Aorta (tissue), 5 donors: ENCODE measurements at regions not wholly inside any gene's neighbourhood (a gene's known extent, or its start where the extent isn't known, plus 50 kb on each side); places are given as distances from the start of the nearest gene placed in this dataset.
A peak's percentile ranks its signal among the peaks of the same experiment; 100 is the strongest.

Experiments used
- ATAC-seq: fragments of 200-7000 bp; cut with Tn5 transposase; one replicate; pipeline ENCODE4 v1.9.1; 2022; ENCODE audit warnings: moderate library complexity; ENCODE audit not compliant: low FRiP score
- DNase-seq, 2 donors: peaks; one replicate each; pipeline ENCODE4 v3.0.0-alpha.2; 2020
- H3K27ac ChIP-seq, 2 donors: one replicate each; pipeline ENCODE4 v1.5.1; 2013; ENCODE audit warnings: low read length in 2 of 2, mild to moderate bottlenecking in 2 of 2, moderate library complexity in 2 of 2, control low read depth in 1 of 2, inconsistent platforms in 1 of 2, low read depth in 1 of 2
- H3K27me3 ChIP-seq, 2 donors: one replicate each; pipeline ENCODE4 v1.6.1; 2013; ENCODE audit warnings: control low read depth in 1 of 2, low read length in 1 of 2, mild to moderate bottlenecking in 1 of 2, moderate library complexity in 1 of 2; ENCODE audit not compliant: insufficient read depth in 2 of 2, control insufficient read depth in 1 of 2
- H3K36me3 ChIP-seq, 2 donors: one replicate each; pipeline ENCODE4 v1.6.1; 2013; ENCODE audit warnings: control low read depth in 1 of 2, low read length in 1 of 2, mild to moderate bottlenecking in 1 of 2; ENCODE audit not compliant: insufficient read depth in 2 of 2, control insufficient read depth in 1 of 2
- H3K4me1 ChIP-seq, 2 donors: one replicate each; pipeline ENCODE4 v1.6.1; 2013; ENCODE audit warnings: low read length in 2 of 2, control low read depth in 1 of 2, mild to moderate bottlenecking in 1 of 2, moderate library complexity in 1 of 2; ENCODE audit not compliant: insufficient read depth in 2 of 2, control insufficient read depth in 1 of 2
- H3K4me3 ChIP-seq, 2 donors: one replicate each; pipeline ENCODE4 v1.5.1; 2013; ENCODE audit warnings: low read length in 2 of 2, control low read depth in 1 of 2, mild to moderate bottlenecking in 1 of 2
- H3K9me3 ChIP-seq: one replicate; pipeline ENCODE4 v1.6.1; 2013; ENCODE audit warnings: mild to moderate bottlenecking, low read length; ENCODE audit not compliant: control insufficient read depth
- WGBS, 2 donors: extraction: QIAGEN DNeasy Blood & Tissue Kit; methylation state at CpG; one replicate each; pipeline ENCODE4 v1.1.7; 2013; 5-methylcytosine and 5-hydroxymethylcytosine counted together
- intact Hi-C, 2 donors: fragments of 100-400 bp; cut with DNase I; formaldehyde crosslinking; loops; one replicate each; pipeline versions ENCODE4 v1.14.2 to v1.15.0; 2022
- donor health status: healthy with polysubstance abuse.
- donor health status: Bipolar disorder and iron deficiency.
- donor health status: DM: no; HTN: no; CAD: no.
- donor health status: DM: no; HTN: no; CAD: no.
- donor health status: DM: yes; HTN: yes; CAD: no.

- intact Hi-C loops: no loop called here
- Histone ChIP-seq H3K4me1 (no peaks in the 10 kb centered on the region), H3K9me3 (no peaks in the 10 kb centered on the region), H3K27me3 (no peaks in the 10 kb centered on the region), H3K36me3 (no peaks in the 10 kb centered on the region), H3K27ac (no peak overlapping the region), H3K4me3 (no peak overlapping the region)
- DNase-seq (no peak), ATAC-seq (no peak)
- WGBS, 2 donors: 28 to 56% methylated on average over 3 of the region's 3 CpGs
Measured at GRCh38 chrX:39886282-39886681, 211.5 kb downstream of the BCOR start.

DNA sequence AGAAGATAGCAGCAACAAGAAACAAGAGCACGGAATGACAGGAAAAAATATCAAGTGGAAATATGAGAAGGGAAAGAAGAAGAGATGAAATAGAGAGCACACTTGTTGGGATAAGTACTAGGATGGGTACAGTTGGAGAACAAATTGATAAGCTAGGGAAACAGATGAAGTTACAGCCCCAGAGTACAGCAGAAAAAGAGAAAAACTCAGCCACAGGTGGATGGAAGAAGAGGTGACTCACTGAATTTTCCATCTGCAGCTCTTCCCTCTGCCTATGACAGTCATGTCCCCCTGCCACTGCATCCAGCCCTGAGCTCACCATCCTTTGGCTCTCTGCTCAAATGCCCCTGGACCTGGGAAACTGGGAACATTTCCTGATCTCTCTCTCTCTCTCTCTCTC lies 209.0 kb downstream of the BCOR start:
- intact Hi-C loops: no loop called here

GRCh38 chrX:39889704-39890103 lies 208.1 kb downstream of the BCOR start:
- no peak overlapping the region for H3K27ac ChIP-seq
- intact Hi-C loops: no loop called here
- ATAC-seq (no peak), DNase-seq (no peak)
- no peaks in the 10 kb centered on the region for H3K27me3 ChIP-seq
- H3K9me3 ChIP-seq: no peaks in the 10 kb centered on the region
- H3K4me3 ChIP-seq: no peak overlapping the region
- no peaks in the 10 kb centered on the region for H3K4me1 ChIP-seq
- 67 to 100% methylated on average over 1 of the region's 1 CpG for WGBS, 2 donors
- H3K36me3 ChIP-seq: no peaks in the 10 kb centered on the region

More for the DNA sequence above, 209.0 kb downstream of the BCOR start:
- DNase-seq (no peak), ATAC-seq (no peak)
- 83 to 100% methylated on average over 1 of the region's 1 CpG for WGBS, 2 donors
- Histone ChIP-seq H3K27ac (no peak overlapping the region), H3K9me3 (no peaks in the 10 kb centered on the region), H3K4me3 (no peak overlapping the region), H3K27me3 (no peaks in the 10 kb centered on the region), H3K4me1 (no peaks in the 10 kb centered on the region), H3K36me3 (no peaks in the 10 kb centered on the region)

GRCh38 chrX:39890807-39891206 lies 207.0 kb downstream of the BCOR start:
- no peaks in the 10 kb centered on the region for H3K27me3 ChIP-seq
- intact Hi-C loops: no loop called here
- H3K4me3 ChIP-seq: no peak overlapping the region
- no peaks in the 10 kb centered on the region for H3K4me1 ChIP-seq
- no peak for DNase-seq
- H3K27ac ChIP-seq: no peak overlapping the region
- H3K9me3 ChIP-seq: no peaks in the 10 kb centered on the region
- H3K36me3 ChIP-seq: no peaks in the 10 kb centered on the region
- WGBS, 2 donors: 77 to 91% methylated on average over 8 of the region's 8 CpGs
- ATAC-seq: no peak

DNA sequence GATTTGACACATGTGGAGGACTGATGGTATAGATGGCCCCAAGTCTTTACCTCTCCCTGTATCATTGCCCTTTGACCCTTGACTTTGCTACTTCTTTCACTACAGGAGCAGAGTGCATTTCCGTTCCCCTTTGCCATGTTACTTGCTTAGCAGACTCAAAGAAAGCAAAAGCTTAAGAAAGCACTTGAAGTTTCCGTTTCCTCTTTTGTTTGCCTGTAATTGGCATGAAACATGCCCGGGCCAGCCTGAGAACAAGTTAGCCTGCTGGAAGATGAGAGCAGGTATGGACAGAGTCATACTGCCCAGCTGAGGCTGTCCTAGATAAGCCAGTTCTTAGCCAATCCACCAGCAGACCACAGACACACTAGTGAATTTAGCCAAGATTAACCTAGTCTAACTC lies 206.0 kb downstream of the BCOR start:
- 67 to 69% methylated on average over 3 of the region's 3 CpGs for WGBS, 2 donors

GRCh38 chrX:39893417-39894338 lies 204.1 kb downstream of the BCOR start:
- intact Hi-C loops: no loop called here
- no peak for DNase-seq
- H3K27ac ChIP-seq: no peak overlapping the region
- no peak overlapping the region for H3K4me3 ChIP-seq
- H3K4me1 ChIP-seq: peaks cover 0 to 3% of the 10 kb centered on the region in 2 donors
- WGBS, 2 donors: 79 to 86% methylated on average over 12 of the region's 12 CpGs
- no peak for ATAC-seq
- H3K36me3 ChIP-seq: no peaks in the 10 kb centered on the region
- no peaks in the 10 kb centered on the region for H3K9me3 ChIP-seq
- H3K27me3 ChIP-seq: no peaks in the 10 kb centered on the region

More for the DNA sequence above, 206.0 kb downstream of the BCOR start:
- DNase-seq: no peak
- Histone ChIP-seq H3K4me3 (no peak overlapping the region), H3K27me3 (no peaks in the 10 kb centered on the region), H3K27ac (no peak overlapping the region), H3K9me3 (no peaks in the 10 kb centered on the region), H3K36me3 (no peaks in the 10 kb centered on the region), H3K4me1 (no peaks in the 10 kb centered on the region)
- intact Hi-C loops: no loop called here
- ATAC-seq: no peak

DNA sequence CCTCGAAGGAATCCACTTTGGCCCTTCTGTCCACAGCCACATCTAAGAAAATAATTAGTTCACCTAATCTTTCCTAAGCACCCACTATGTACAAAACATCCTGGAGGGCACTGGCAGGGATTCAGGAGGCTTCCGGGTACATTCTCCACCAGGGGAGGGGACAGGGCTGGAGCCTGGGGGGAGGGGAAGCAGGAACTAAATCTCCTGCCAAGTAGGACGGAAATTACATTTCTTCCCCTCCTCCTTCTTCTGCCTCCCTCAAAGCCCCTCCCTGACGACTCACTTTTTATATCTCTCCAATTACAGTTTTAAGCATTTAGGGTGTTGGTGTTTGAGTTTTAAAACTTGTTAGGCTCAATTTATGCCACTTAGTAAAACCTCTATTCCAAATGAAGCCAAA lies 203.1 kb downstream of the BCOR start:
- WGBS, 2 donors: 48 to 66% methylated on average over 4 of the region's 4 CpGs
- no peak overlapping the region for H3K4me3 ChIP-seq
- no peaks in the 10 kb centered on the region for H3K27me3 ChIP-seq
- no peaks in the 10 kb centered on the region for H3K36me3 ChIP-seq
- ATAC-seq (no peak), DNase-seq (no peak)
- peaks cover 0 to 3% of the 10 kb centered on the region in 2 donors for H3K4me1 ChIP-seq
- no peak overlapping the region for H3K27ac ChIP-seq
- intact Hi-C loops: no loop called here
- H3K9me3 ChIP-seq: no peaks in the 10 kb centered on the region

- H3K36me3 ChIP-seq: no peaks in the 10 kb centered on the region
- intact Hi-C loops: no loop called here
- H3K4me3 ChIP-seq: no peak overlapping the region
- no peak overlapping the region for H3K27ac ChIP-seq
- ATAC-seq (no peak), DNase-seq (peak in 1 of 2 donors; percentile 32)
- 85 to 89% methylated on average over 18 of the region's 18 CpGs for WGBS, 2 donors
- H3K9me3 ChIP-seq: no peaks in the 10 kb centered on the region
- H3K27me3 ChIP-seq: no peaks in the 10 kb centered on the region
- H3K4me1 ChIP-seq: peaks cover 0 to 3% of the 10 kb centered on the region in 2 donors
Measured at GRCh38 chrX:39895218-39896110, 202.3 kb downstream of the BCOR start.
